Epidermal melanocyte (primary cell): ENCODE measurements at regions not wholly inside any gene's neighbourhood (a gene's known extent, or its start where the extent isn't known, plus 50 kb on each side); places are given as distances from the start of the nearest gene placed in this dataset.
A peak's percentile ranks its signal among the peaks of the same experiment; 100 is the strongest.

Experiments used
- DNase-seq: peaks from one replicate; pipeline ENCODE4 v3.0.0; 2011; ENCODE audit warnings: low spot score; ENCODE audit not compliant: insufficient read length

GRCh38 chr2:30339071-30339470 lies 107.7 kb downstream of the LBH start:
- no peak for DNase-seq

- no peak for DNase-seq
Observed at GRCh38 chr2:30341500-30342267, 105.4 kb upstream of the LCLAT1 start.

- no peak for DNase-seq
Observed at GRCh38 chr2:30346471-30347169, 100.4 kb upstream of the LCLAT1 start.

GRCh38 chr2:30348825-30349224 lies 98.2 kb upstream of the LCLAT1 start:
- no peak for DNase-seq

- peak; percentile 55 for DNase-seq
Observed at GRCh38 chr2:30349691-30350090, 97.4 kb upstream of the LCLAT1 start.

GRCh38 chr2:30351116-30351515 lies 95.9 kb upstream of the LCLAT1 start:
- DNase-seq: no peak

GRCh38 chr2:30351949-30352348 lies 95.1 kb upstream of the LCLAT1 start:
- DNase-seq: no peak

- DNase-seq: no peak
Observed at GRCh38 chr2:30354150-30354549, 92.9 kb upstream of the LCLAT1 start.

- no peak for DNase-seq
Observed at GRCh38 chr2:30354621-30355020, 92.4 kb upstream of the LCLAT1 start.

GRCh38 chr2:30355306-30355705 lies 91.7 kb upstream of the LCLAT1 start:
- no peak for DNase-seq

- no peak for DNase-seq
Observed at GRCh38 chr2:30356071-30356470, 91.0 kb upstream of the LCLAT1 start.

GRCh38 chr2:30356776-30357175 lies 90.3 kb upstream of the LCLAT1 start:
- DNase-seq: no peak

GRCh38 chr2:30358351-30358750 lies 88.7 kb upstream of the LCLAT1 start:
- DNase-seq: no peak

GRCh38 chr2:30358842-30359241 lies 88.2 kb upstream of the LCLAT1 start:
- DNase-seq: no peak

GRCh38 chr2:30359644-30360167 lies 87.3 kb upstream of the LCLAT1 start:
- DNase-seq: no peak

- DNase-seq: no peak
Observed at GRCh38 chr2:30361751-30362394, 85.2 kb upstream of the LCLAT1 start.

GRCh38 chr2:30362468-30363081 lies 84.5 kb upstream of the LCLAT1 start:
- no peak for DNase-seq

- DNase-seq: no peak
Observed at GRCh38 chr2:30363406-30363805, 83.6 kb upstream of the LCLAT1 start.

GRCh38 chr2:30365201-30365600 lies 81.8 kb upstream of the LCLAT1 start:
- DNase-seq: no peak

GRCh38 chr2:30366199-30366691 lies 80.8 kb upstream of the LCLAT1 start:
- DNase-seq: no peak

GRCh38 chr2:30367232-30368070 lies 79.6 kb upstream of the LCLAT1 start:
- DNase-seq: no peak
